ENCODE measurements at regions not wholly inside any gene's neighbourhood (a gene's known extent, or its start where the extent isn't known, plus 50 kb on each side); places are given as distances from the start of the nearest gene placed in this dataset.

- intact Hi-C loops (cut with micrococcal nuclease) (no loop called here), dilution Hi-C loops (cut with MboI; ENCODE audit: extremely low pct_ligation_motif_present, low sequenced_read_pairs) (no loop called here)
- peak overlapping the region; percentile 25 for H2AFZ ChIP-seq (ENCODE audit: low read depth, low read length)
- H3K27me3 ChIP-seq (ENCODE audit: control insufficient read depth in 2 of 2, insufficient read depth in 2 of 2, low read length in 2 of 2), result no peaks in the 10 kb centered on the region
- no peaks in the 10 kb centered on the region for H4K20me1 ChIP-seq (replicated peaks; ENCODE audit: control insufficient read depth, extremely low read depth, insufficient read depth, low read length)
- POLR2A ChIA-PET, result no interaction called here
- no peaks in the 10 kb centered on the region for H3K9me1 ChIP-seq (replicated peaks; ENCODE audit: control insufficient read depth, extremely low read depth, insufficient read depth, low read length)
- no peaks in the 10 kb centered on the region for H3K9me3 ChIP-seq (replicated peaks; ENCODE audit: control insufficient read depth, insufficient read depth, low read length)
- CTCF ChIA-PET, result interaction anchor here (1.6 kb wide), 1 partner anchor 70 kb away, joined by 4 read pairs; no protein-coding TSS in a partner anchor
- H3K27ac ChIP-seq (ENCODE audit: insufficient read depth, low read depth, low read length), result no peak overlapping the region
- no peak for TF ChIP-seq GATA2 (IDR thresholded peaks at IDR 0.05; ENCODE audit: insufficient read depth, insufficient read length, low read depth, low read length)
- peak; percentile 26 for TF ChIP-seq FOS (IDR thresholded peaks at IDR 0.05; ENCODE audit: borderline replicate concordance, insufficient read depth, low read length)
- peak; percentile 14 for DNase-seq (ENCODE audit: low read depth, low spot score)
- H3K4me3 ChIP-seq (replicated peaks in 1 of 3; ENCODE audit: insufficient read depth in 1 of 3, low read depth in 1 of 3, low read length in 3 of 3), result no peak overlapping the region
- H3K4me2 ChIP-seq (ENCODE audit: insufficient read depth, low read length), result no peak overlapping the region
- no peaks in the 10 kb centered on the region for H3K79me2 ChIP-seq (ENCODE audit: control insufficient read depth, insufficient read depth, low read length)
- FAIRE-seq, result no peak
- H3K4me1 ChIP-seq (ENCODE audit: control insufficient read depth, extremely low read depth, insufficient read depth, low read length), result peaks cover 22% of the 10 kb centered on the region
- no TSS peak for BruUV-seq (replicated peaks)
- H3K36me3 ChIP-seq (ENCODE audit: control insufficient read depth in 2 of 2, extremely low read depth in 1 of 2, insufficient read depth in 2 of 2, low read length in 2 of 2), result no peaks in the 10 kb centered on the region
- H3K9ac ChIP-seq (replicated peaks; ENCODE audit: extremely low read depth, insufficient read depth, low read length), result no peak overlapping the region
Measured at GRCh38 chr2:12861344-12861930, 144.7 kb downstream of the TRIB2 start.

DNA sequence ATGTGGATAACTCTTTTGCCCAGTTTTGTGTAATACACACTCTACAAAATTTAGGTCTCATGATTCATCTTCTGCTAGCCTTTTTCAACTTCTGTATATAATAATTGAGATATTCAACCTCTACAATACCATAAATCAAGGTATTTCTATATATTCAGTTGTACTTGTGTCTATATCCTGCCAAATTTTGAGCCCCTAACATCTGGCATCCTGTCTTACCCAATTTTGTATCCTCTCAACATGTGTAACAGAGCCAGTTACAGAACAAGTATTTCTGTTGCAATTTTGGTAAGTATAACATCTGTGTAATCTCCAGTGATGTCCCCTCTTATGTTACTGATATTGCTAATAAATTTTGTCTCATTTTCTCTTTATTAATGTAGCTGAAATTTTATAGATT lies 145.8 kb downstream of the TRIB2 start:
- H3K4me1 ChIP-seq (ENCODE audit: control insufficient read depth, extremely low read depth, insufficient read depth, low read length), result peaks cover 11% of the 10 kb centered on the region
- DNase-seq (ENCODE audit: low read depth, low spot score) (no peak), FAIRE-seq (no peak)
- no peaks in the 10 kb centered on the region for H3K36me3 ChIP-seq (ENCODE audit: control insufficient read depth in 2 of 2, extremely low read depth in 1 of 2, insufficient read depth in 2 of 2, low read length in 2 of 2)
- intact Hi-C loops (cut with micrococcal nuclease), result no loop called here
- H3K4me3 ChIP-seq (replicated peaks in 1 of 3; ENCODE audit: insufficient read depth in 1 of 3, low read depth in 1 of 3, low read length in 3 of 3), result no peak overlapping the region
- ChIA-PET CTCF (no interaction called here), POLR2A (no interaction called here)
- H3K4me2 ChIP-seq (ENCODE audit: insufficient read depth, low read length), result no peak overlapping the region
- H3K79me2 ChIP-seq (ENCODE audit: control insufficient read depth, insufficient read depth, low read length), result no peaks in the 10 kb centered on the region
- BruUV-seq (replicated peaks), result no TSS peak
- no peaks in the 10 kb centered on the region for H3K9me3 ChIP-seq (replicated peaks; ENCODE audit: control insufficient read depth, insufficient read depth, low read length)
- TF ChIP-seq GATA2 (IDR thresholded peaks at IDR 0.05; ENCODE audit: insufficient read depth, insufficient read length, low read depth, low read length) (no peak), MYC (IDR thresholded peaks at IDR 0.05; ENCODE audit: low read depth, low read length) (no peak), POLR2AphosphoS5 (IDR thresholded peaks at IDR 0.05; ENCODE audit: insufficient read depth, low read depth, low read length) (no peak), CTCF (IDR thresholded peaks at IDR 0.05; ENCODE audit: extremely low read depth in 1 of 2, insufficient read depth in 1 of 2, low read depth in 1 of 2, low read length in 2 of 2) (no peak), POLR2A (IDR thresholded peaks at IDR 0.05; ENCODE audit: low read depth, low read length) (no peak)
- no peak overlapping the region for H2AFZ ChIP-seq (ENCODE audit: low read depth, low read length)
- H3K9me1 ChIP-seq (replicated peaks; ENCODE audit: control insufficient read depth, extremely low read depth, insufficient read depth, low read length), result no peaks in the 10 kb centered on the region
- no peaks in the 10 kb centered on the region for H3K27me3 ChIP-seq (ENCODE audit: control insufficient read depth in 2 of 2, insufficient read depth in 2 of 2, low read length in 2 of 2)
- no peak overlapping the region for H3K9ac ChIP-seq (replicated peaks; ENCODE audit: extremely low read depth, insufficient read depth, low read length)
- no peak overlapping the region for H3K27ac ChIP-seq (ENCODE audit: insufficient read depth, low read depth, low read length)
- H4K20me1 ChIP-seq (replicated peaks; ENCODE audit: control insufficient read depth, extremely low read depth, insufficient read depth, low read length), result no peaks in the 10 kb centered on the region
- dilution Hi-C loops (cut with MboI; ENCODE audit: extremely low pct_ligation_motif_present, low sequenced_read_pairs), result no loop called here

Data from endothelial cell of umbilical vein (primary cell).